HL-60 (cell line): ENCODE measurements at regions not wholly inside any gene's neighbourhood (a gene's known extent, or its start where the extent isn't known, plus 50 kb on each side); places are given as distances from the start of the nearest gene placed in this dataset.

Experiments used
- DNase-seq, 2 experiments: peaks; one replicate each; pipeline ENCODE4 v3.0.0-alpha.2; 2010 to 2020; ENCODE audit warnings: low read depth in 1 of 2, low spot score in 1 of 2
- H3K27ac ChIP-seq: fragments of 250-450 bp; sonication (Bioruptor Pico); replicated peaks from 2 replicates; pipeline ENCODE4 v1.5.1; 2020; ENCODE audit warnings: mild to moderate bottlenecking, moderate library complexity
- H3K27me3 ChIP-seq: fragments of 250-450 bp; sonication (Bioruptor Pico); 2 replicates; pipeline ENCODE4 v1.5.1; 2021; ENCODE audit warnings: mild to moderate bottlenecking, moderate library complexity; ENCODE audit not compliant: insufficient read depth, poor library complexity, severe bottlenecking
- H3K4me3 ChIP-seq: replicated peaks from 2 replicates; pipeline ENCODE4 v1.5.1; 2011; ENCODE audit warnings: mild to moderate bottlenecking, control low read depth, low read length; ENCODE audit not compliant: insufficient read depth
- CTCF ChIP-seq: IDR thresholded peaks from one replicate; pipeline ENCODE4 v1.5.1; 2011; ENCODE audit warnings: low read length, control low read depth, inconsistent platforms; ENCODE audit not compliant: insufficient read depth
- GABPA ChIP-seq: IDR thresholded peaks from 2 replicates; pipeline ENCODE4 v1.6.1; 2012; ENCODE audit warnings: low read depth
- POLR2AphosphoS5 ChIP-seq: IDR thresholded peaks from 2 replicates; pipeline ENCODE4 v1.6.1; 2012; ENCODE audit warnings: low read depth
- SPI1 ChIP-seq: IDR thresholded peaks from 2 replicates; pipeline ENCODE4 v1.6.1; 2012; ENCODE audit warnings: low read depth, mild to moderate bottlenecking, borderline replicate concordance
- TF ChIP-seq, protein P1 (sequence below): IDR thresholded peaks from 2 replicates; pipeline ENCODE4 v1.6.1; 2012; ENCODE audit warnings: low read depth; ENCODE audit not compliant: insufficient replicate concordance

GRCh38 chr2:117056376-117056748 lies 758.1 kb upstream of the DDX18 start:
- no peak overlapping the region for H3K27ac ChIP-seq
- TF ChIP-seq GABPA: no peak
- TF ChIP-seq, protein P1, sequence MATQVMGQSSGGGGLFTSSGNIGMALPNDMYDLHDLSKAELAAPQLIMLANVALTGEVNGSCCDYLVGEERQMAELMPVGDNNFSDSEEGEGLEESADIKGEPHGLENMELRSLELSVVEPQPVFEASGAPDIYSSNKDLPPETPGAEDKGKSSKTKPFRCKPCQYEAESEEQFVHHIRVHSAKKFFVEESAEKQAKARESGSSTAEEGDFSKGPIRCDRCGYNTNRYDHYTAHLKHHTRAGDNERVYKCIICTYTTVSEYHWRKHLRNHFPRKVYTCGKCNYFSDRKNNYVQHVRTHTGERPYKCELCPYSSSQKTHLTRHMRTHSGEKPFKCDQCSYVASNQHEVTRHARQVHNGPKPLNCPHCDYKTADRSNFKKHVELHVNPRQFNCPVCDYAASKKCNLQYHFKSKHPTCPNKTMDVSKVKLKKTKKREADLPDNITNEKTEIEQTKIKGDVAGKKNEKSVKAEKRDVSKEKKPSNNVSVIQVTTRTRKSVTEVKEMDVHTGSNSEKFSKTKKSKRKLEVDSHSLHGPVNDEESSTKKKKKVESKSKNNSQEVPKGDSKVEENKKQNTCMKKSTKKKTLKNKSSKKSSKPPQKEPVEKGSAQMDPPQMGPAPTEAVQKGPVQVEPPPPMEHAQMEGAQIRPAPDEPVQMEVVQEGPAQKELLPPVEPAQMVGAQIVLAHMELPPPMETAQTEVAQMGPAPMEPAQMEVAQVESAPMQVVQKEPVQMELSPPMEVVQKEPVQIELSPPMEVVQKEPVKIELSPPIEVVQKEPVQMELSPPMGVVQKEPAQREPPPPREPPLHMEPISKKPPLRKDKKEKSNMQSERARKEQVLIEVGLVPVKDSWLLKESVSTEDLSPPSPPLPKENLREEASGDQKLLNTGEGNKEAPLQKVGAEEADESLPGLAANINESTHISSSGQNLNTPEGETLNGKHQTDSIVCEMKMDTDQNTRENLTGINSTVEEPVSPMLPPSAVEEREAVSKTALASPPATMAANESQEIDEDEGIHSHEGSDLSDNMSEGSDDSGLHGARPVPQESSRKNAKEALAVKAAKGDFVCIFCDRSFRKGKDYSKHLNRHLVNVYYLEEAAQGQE: no peak
- no peak for TF ChIP-seq SPI1
- TF ChIP-seq POLR2AphosphoS5: no peak
- TF ChIP-seq CTCF: no peak
- no peak overlapping the region for H3K4me3 ChIP-seq
- no peak for DNase-seq
- H3K27me3 ChIP-seq: no peaks in the 10 kb centered on the region

DNA sequence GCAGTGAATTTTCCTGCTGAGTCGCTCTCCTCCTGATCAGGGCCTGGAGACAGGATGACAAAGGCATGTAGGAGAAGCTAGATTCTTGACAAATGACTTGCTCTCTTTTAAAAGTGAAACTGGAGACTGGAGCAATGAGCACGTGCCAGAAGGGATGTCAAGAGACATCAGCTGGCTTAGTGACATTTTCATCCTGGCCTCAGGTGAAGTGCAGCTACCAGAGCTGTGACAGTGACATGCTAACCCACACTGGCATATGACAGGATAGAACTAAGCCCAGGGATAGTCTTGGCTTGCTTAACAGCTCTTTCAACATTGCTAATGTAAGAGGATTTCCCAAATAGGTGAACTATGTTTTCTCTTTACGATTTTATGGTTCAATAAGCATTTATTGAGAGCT lies 757.5 kb upstream of the DDX18 start:
- TF ChIP-seq GABPA (no peak), POLR2AphosphoS5 (no peak)
- Histone ChIP-seq H3K27me3 (no peaks in the 10 kb centered on the region), H3K27ac (no peak overlapping the region), H3K4me3 (no peak overlapping the region)
- no peak for DNase-seq

DNA sequence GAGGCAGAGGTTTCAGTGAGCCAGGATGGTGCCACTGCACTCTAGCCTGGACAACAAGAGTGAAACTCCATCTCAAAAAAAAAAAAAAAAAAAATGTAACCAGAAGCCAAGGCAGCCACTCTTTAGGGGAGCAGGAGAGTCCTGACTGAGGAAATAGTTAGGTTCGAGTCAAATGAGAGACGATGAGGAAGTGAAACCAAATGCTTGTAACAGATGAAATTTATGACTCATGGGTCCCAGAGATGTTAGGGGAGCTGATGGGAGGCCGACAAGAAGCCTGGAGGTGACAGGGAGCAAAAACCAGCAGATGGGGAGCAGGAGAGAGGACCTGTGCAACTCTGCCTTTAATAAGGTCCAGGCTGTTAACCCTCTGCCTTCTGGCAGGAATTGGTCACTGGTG lies 756.1 kb upstream of the DDX18 start:
- Histone ChIP-seq H3K4me3 (no peak overlapping the region), H3K27ac (no peak overlapping the region), H3K27me3 (no peaks in the 10 kb centered on the region)
- peak; percentile 46; the same call in 1 of the 2 replicates for TF ChIP-seq SPI1
- no peak for TF ChIP-seq GABPA
- TF ChIP-seq, protein P1: no peak
- DNase-seq: peak in 1 of 2 experiments; percentile 79

DNA sequence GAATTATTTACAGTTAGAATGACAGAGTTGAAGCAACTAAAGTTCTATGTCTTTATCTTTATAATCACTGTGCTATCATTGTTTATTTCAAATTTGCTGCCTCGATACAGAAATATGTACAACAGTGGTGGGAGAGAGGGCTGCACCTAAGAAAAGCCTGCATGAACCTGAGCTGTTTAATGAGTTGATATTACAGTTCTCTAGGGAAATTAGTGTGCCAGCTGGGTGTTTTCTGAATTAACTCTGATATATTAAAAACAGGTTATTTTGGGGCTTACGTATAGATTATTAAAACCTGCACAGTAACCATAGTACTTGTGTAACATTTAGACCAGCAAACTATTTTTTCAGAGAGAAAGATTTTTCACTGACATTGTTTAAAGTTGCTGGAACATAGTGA lies 750.5 kb upstream of the DDX18 start:
- no peak overlapping the region for H3K27ac ChIP-seq
- no peak for DNase-seq
- TF ChIP-seq SPI1 (no peak), GABPA (no peak), POLR2AphosphoS5 (no peak), CTCF (no peak)
- no peaks in the 10 kb centered on the region for H3K27me3 ChIP-seq
- H3K4me3 ChIP-seq: no peak overlapping the region

- Histone ChIP-seq H3K27ac (no peak overlapping the region), H3K4me3 (no peak overlapping the region)
- DNase-seq: no peak
Measured at GRCh38 chr2:117065912-117066311, 748.6 kb upstream of the DDX18 start.

More at GRCh38 chr2:117065912-117066311, 748.6 kb upstream of the DDX18 start:
- H3K27me3 ChIP-seq: no peaks in the 10 kb centered on the region
- no peak for TF ChIP-seq POLR2AphosphoS5
- no peak for TF ChIP-seq SPI1
- TF ChIP-seq, protein P1: no peak
- TF ChIP-seq GABPA: no peak
- TF ChIP-seq CTCF: no peak
